ENCODE measurements at regions not wholly inside any gene's neighbourhood (a gene's known extent, or its start where the extent isn't known, plus 50 kb on each side); places are given as distances from the start of the nearest gene placed in this dataset.

- CTCF ChIA-PET = no interaction called here
- peaks cover 12 to 14% of the 10 kb centered on the region in 2 experiments for H3K4me1 ChIP-seq (ENCODE audit: control insufficient read depth in 1 of 2, insufficient read depth in 2 of 2, low read length in 2 of 2)
- intact Hi-C loops (cut with micrococcal nuclease) = no loop called here
Observed at GRCh38 chr18:79607361-79607952, 72.1 kb upstream of the CTDP1 start.

More at GRCh38 chr18:79607361-79607952, 72.1 kb upstream of the CTDP1 start:
- no TSS peak for BruUV-seq (replicated peaks)
- Histone ChIP-seq H2AFZ (ENCODE audit: low read depth, low read length, poor library complexity, severe bottlenecking) (no peak overlapping the region), H3K27me3 (ENCODE audit: insufficient read depth, low read length) (no peaks in the 10 kb centered on the region), H4K20me1 (ENCODE audit: insufficient read depth) (no peaks in the 10 kb centered on the region), H3K4me3 (replicated peaks in 1 of 2; ENCODE audit: low read depth in 1 of 2, low read length in 2 of 2) (no peak overlapping the region), H3K27ac (ENCODE audit: low read depth, low read length) (no peak overlapping the region), H3K9me2 (ENCODE audit: insufficient read depth) (no peaks in the 10 kb centered on the region), H3K9me3 (ENCODE audit: control insufficient read depth in 1 of 2, insufficient read depth in 1 of 2, low read depth in 1 of 2, low read length in 2 of 2) (no peaks in the 10 kb centered on the region), H3K79me2 (ENCODE audit: insufficient read depth, low read length) (no peaks in the 10 kb centered on the region), H3K9ac (ENCODE audit: low read length) (no peak overlapping the region), H3K36me3 (ENCODE audit: control insufficient read depth in 1 of 2, insufficient read depth in 2 of 2, low read length in 2 of 2) (no peaks in the 10 kb centered on the region), H3K4me2 (ENCODE audit: low read length) (no peak overlapping the region)
- POLR2A ChIA-PET = no interaction called here
- ATAC-seq = no peak
- no peak for DNase-seq (ENCODE audit: low read depth, low spot score)
- RAD21 ChIA-PET (ENCODE audit: low non-redundant PET in 1 of 2, low total read pairs in 2 of 2, uncharacterized antibody in 2 of 2, unreplicated experiment in 2 of 2) = no interaction called here
- TF ChIP-seq, protein P1, sequence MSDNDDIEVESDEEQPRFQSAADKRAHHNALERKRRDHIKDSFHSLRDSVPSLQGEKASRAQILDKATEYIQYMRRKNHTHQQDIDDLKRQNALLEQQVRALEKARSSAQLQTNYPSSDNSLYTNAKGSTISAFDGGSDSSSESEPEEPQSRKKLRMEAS (IDR thresholded peaks at IDR 0.05) = no peak
- TF ChIP-seq POLR2AphosphoS5 (IDR thresholded peaks at IDR 0.05; ENCODE audit: low read depth, low read length) = no peak
- TF ChIP-seq ZFX (IDR thresholded peaks at IDR 0.05) = no peak
- TF ChIP-seq CBX3 (IDR thresholded peaks at IDR 0.05; ENCODE audit: low read depth) = no peak
- TF ChIP-seq CTCF (IDR thresholded peaks at IDR 0.05 in 2 of 3, conservative IDR thresholded peaks at IDR 0.05 in 1 of 3; ENCODE audit: borderline replicate concordance in 1 of 3, insufficient read depth in 1 of 3, low read depth in 2 of 3, low read length in 2 of 3) = no peak
- TF ChIP-seq ELF1 (IDR thresholded peaks at IDR 0.05; ENCODE audit: borderline replicate concordance, low read depth) = no peak
